D721Med (cell line): ENCODE measurements at regions not wholly inside any gene's neighbourhood (a gene's known extent, or its start where the extent isn't known, plus 50 kb on each side); places are given as distances from the start of the nearest gene placed in this dataset.
"Not testable (repeated sequence)": the region's sequence is repeated elsewhere in the genome, so short reads cannot be mapped to it uniquely, and the experiment has no call there.

Experiments used
- DNase-seq: peaks from one replicate; pipeline ENCODE4 v3.0.0; 2011; ENCODE audit warnings: low spot score; ENCODE audit not compliant: insufficient read length
- FAIRE-seq: peaks from 2 replicates; lab custom pipeline; 2011; peaks lifted over from hg19 to GRCh38; lab: Jason Lieb, UNC
- CTCF ChIP-seq: IDR thresholded peaks from 2 replicates; pipeline ENCODE4 v1.5.1; 2012; ENCODE audit warnings: mild to moderate bottlenecking, control low read depth; ENCODE audit not compliant: insufficient read depth; ENCODE audit errors: missing control alignments

GRCh38 chr5:123699571-123699970 is 187.6 kb downstream of the CSNK1G3 start:
- no peak for TF ChIP-seq CTCF
- no peak for FAIRE-seq
- DNase-seq: no peak

GRCh38 chr5:123698937-123699336 is 187.0 kb downstream of the CSNK1G3 start:
- DNase-seq, FAIRE-seq: not testable (repeated sequence)

- no peak for DNase-seq
- no peak for TF ChIP-seq CTCF
- no peak for FAIRE-seq
These were observed 185.0 kb downstream of the CSNK1G3 start for GRCh38 chr5:123696921-123697341.

- no peak for TF ChIP-seq CTCF
- no peak for DNase-seq
- no peak for FAIRE-seq
These were observed 178.8 kb downstream of the CSNK1G3 start for GRCh38 chr5:123690821-123691220.

- TF ChIP-seq CTCF: no peak
- FAIRE-seq: no peak
- DNase-seq: no peak
These were observed 169.1 kb downstream of the CSNK1G3 start for GRCh38 chr5:123681061-123681460.

GRCh38 chr5:123673107-123673506 is 161.1 kb downstream of the CSNK1G3 start:
- no peak for TF ChIP-seq CTCF
- DNase-seq (no peak), FAIRE-seq (no peak)

- no peak for TF ChIP-seq CTCF
- FAIRE-seq (no peak), DNase-seq (no peak)
These were observed 159.9 kb downstream of the CSNK1G3 start for GRCh38 chr5:123671711-123672456.
